Left hindlimb (tissue), 1 donor: ENCODE measurements at regions not wholly inside any gene's neighbourhood (a gene's known extent, or its start where the extent isn't known, plus 50 kb on each side); places are given as distances from the start of the nearest gene placed in this dataset.

ENCODE experiments used
- DNase-seq: peaks from one replicate; pipeline ENCODE4 v3.0.0-alpha.2; 2018

DNA sequence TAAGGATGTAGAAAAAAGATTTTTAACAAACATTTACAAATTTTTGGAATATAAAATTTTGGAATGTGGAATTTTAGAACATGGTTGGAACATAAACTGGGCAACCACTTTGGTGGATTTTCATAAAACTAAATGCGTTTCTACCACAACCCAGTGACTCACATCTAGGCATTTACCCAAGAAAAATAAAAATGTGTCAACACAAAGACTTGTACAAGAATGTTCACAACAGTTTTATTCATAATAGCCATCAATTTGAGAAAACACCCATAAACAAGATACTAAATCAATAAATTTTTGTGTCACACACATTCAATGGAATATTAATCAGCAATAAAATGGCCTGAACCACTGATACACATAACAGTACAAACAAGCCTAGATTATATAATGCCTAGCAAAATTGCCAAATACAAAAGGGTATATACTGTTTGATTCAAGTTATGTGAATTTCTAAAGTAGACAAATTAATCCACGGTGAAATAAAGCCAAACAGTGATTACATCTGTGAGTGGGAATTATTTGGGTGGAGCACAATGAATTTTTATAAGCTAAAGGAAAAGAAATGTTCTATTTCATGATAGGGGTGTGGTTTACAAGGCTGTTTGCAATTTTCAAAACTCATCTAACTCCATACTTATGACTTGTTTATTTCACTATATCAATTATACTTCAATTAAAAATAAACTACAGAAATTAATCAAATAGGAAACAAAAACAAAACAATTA, 415.2 kb upstream of the OR4E1 start:
- DNase-seq: no peak

DNA sequence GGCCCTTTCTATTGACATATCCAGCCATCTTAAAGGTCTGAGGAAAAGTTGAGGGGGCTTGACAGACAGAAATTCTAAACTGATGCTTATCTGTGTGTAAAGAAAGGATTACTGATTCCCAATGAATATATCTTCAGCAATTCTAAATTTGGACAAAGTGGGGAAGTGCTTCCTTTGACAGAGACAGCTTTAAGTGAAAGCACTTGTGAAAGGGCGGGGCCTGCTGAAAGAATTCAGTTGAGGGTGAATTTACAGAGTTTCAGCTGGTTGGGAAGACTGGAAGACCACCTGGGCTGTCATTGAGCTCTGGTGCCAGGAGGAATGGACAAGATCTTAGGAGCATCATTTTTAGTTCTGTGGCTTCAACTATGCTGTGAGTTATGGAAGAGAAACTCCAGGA, 412.5 kb upstream of the OR4E1 start:
- DNase-seq: no peak

DNA sequence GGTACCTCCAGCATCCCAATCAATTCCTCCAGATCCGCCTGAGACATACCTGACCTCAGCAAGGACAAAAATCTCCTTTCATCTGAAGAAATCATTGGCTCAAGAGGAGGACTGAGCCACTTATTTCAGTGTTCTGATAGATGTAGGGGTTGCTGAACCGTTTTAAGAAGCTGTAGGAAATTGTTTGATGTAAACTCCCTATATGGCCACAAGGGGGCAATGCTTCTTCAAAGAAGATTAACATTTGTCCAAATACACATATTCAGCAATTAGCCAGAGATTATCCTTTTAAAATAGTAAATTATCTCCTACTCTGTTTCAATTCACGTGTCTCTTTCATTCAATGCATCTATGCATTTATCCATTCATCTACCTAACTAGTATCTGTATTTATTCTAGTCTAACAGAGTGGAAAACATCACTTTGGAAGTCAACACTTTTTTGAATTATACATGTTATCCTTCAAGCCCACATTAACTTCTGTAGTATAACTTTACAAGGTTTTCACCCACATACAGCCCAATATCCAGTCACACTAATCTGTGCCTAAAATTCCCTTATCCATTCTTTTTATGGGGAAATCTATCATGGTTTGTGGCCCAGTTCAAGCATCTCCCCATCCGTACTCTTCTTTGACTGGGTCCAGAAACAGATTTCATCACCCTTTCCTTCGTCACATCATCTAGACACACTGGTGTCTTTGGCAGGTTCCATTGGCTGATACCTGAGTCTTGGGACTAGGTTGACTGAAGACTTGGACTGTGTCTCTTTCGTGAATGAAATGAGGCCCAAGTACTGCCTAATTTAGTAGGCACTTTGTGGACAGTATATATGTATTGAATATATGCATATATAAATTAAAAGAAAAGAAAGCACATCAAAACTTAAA, 411.0 kb upstream of the OR4E1 start:
- no peak for DNase-seq

DNA sequence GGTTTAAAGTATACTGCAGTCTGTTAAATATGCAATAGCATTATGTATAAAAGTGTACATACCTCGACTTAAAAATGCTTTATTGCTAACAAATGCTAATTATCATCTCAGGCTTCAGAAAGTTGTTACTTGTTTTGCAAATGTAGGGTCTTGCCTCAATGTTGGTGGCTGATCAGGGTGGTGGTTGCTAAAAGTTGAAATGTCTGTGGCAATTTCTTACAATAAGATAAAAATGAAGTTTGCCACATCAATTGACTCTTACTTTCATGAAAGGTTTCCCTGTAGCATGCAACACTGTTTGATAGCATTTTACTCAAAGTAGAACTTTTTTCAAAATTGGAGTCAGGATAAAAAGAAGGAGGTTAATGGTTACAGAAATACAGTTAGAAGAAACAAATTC, 407.7 kb upstream of the OR4E1 start:
- DNase-seq: no peak

DNA sequence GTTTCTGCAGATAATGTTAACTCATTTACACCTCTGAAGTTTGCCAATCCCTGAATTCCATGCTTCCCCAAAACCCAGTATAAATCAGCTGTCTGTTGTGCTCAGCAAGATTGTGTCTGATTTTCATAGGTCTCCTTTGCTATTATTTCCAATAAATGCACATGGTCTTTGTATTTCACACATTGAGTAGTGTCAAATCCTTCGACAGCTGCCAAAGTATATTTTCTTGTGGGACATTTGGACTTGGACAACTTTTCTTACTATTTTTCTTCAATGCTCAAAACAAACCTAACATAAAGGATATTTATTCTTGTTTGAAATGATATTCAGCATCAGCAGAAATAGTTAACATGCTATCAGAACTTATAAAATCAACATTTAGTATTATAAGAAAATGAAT, 406.1 kb upstream of the OR4E1 start:
- no peak for DNase-seq

DNA sequence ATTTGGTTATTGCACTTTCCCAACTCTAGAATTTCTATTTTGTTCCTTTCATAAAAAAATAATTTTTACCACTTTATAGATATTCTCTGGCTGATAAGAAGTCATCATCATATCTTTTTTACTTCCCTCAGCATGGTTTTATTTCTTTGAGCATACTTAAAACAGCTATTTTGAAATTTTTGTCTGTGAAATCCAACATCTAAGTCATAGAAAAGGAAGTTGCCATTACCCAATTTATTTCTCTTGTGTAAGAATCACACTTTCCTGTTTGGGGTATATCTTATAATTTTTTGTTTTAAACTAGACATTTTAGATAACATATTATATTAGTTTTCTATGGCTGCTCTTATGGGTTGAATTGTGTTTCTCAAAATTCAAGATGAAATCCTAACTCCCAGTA, 400.2 kb upstream of the OR4E1 start:
- no peak for DNase-seq

DNA sequence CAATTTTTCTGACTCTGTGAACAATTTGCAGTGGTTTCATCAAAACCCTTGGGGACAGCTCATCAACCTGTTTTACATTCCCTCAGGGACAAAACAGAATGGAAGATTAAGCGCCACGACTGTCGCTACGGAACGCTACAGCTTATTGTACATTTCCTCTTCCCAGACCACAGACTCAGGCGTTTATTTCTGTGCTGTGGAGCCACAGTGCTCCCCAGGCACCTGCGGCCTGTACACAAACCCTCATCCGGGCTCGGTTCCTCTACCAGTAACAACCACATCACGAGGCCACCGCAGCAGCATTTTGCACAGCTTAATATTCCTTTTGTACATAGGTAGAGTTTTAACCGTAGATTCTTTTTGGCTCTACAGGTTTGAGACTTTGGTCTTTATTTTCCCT, 397.4 kb upstream of the OR4E1 start:
- DNase-seq: no peak

DNA sequence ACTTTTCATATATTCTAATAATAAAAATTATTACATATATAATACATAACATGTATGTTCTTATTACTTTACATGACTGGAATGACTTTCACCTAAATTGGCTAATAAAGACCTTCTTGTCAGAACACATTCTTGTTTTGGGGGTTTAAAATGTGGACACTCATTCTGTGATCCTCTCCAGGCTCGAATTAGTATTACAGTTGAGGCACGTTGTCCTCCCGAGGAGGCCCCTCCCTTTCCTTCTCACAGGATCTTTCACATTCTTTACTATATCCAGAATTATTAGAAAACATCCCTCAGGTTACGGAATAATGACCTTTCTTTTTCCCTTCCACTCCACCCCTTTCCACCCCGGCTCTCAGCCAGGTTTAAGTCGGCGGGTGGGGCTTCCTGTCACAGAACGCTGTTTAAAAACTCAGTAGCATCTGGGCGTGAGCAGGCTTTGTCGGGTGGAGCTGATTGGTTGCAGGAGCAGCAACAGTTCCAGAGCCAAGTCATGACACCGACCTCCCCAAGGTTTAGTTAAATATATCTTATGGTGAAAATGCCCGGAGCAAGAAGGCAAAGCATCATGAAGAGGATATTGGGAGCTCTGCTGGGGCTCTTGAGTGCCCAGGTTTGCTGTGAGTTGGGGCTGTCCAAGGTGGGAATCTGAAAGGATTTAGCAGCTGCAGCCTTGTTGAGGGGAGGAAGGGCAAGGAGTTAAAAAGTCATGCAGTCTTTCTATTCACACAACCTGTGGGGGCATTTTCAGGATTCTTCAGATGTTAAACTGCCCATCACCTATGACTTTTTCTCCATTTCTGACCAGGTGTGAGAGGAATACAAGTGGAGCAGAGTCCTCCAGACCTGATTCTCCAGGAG, 396.7 kb upstream of the OR4E1 start:
- DNase-seq: no peak

DNA sequence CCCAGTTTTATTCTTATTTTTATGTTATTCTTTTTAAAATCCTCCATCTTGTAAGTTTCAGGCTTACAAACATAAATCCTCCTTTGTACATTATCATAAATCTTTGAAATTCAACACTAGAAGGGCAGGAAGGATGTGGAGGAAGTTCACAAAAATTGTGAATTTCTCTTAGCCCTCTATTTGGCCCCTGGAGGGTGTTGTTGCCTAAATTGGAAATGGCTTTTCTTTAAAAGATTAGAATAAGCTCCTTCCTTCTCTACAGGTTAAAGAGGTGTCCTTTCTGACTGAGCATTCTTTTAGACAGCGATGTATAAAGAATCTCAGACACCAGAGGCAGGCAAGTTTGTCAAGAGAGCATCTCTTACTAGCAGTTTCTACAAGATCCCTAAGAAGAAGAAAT, 391.7 kb upstream of the OR4E1 start:
- no peak for DNase-seq

DNA sequence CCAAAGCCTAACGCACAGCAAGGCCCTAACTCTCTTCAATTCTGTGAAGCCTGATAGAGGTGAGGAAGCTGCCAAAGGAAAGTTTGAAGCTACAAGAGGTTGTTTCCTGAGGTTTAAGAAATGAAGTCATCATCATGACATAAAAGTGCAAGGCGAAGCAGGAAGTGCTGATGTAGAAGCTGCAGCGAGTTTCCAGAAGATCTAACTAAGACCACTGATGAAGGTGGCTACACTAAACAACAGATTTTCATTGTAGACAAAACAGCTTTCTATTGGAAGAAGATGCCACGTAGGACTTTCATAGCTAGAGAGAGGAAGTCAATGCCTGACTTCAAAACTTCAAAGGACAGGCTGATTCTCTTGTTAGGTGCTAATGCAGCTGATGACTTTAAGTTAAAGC, 385.6 kb upstream of the OR4E1 start:
- no peak for DNase-seq

DNA sequence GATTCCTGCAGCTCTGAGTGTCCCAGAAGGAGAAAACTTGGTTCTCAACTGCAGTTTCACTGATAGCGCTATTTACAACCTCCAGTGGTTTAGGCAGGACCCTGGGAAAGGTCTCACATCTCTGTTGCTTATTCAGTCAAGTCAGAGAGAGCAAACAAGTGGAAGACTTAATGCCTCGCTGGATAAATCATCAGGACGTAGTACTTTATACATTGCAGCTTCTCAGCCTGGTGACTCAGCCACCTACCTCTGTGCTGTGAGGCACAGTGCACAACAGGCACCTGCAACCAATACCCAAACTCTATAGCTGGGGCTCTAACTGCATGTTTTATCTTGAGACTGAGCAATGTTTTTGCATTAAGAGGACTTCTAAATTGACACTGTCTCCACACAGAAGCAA, 379.2 kb upstream of the OR4E1 start:
- DNase-seq: no peak

DNA sequence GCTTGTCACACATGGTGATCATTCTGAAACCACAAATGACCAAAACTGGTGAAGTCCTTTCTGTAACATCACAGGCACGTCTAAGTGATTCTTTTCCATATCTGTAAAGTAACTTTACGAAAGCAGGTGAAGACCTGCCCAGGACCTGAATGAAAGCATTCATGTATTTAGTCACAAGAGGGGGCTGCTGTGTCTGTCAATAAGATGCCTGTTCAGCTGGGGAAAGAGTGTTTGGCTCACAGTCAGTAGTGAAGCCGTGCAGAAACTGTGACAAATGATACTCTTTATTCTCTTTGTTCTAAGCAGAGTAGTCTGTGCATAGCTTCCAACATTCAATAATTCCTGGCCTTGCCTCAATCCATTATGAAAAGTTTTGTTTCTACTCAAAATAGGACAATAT, 373.5 kb upstream of the OR4E1 start:
- no peak for DNase-seq

DNA sequence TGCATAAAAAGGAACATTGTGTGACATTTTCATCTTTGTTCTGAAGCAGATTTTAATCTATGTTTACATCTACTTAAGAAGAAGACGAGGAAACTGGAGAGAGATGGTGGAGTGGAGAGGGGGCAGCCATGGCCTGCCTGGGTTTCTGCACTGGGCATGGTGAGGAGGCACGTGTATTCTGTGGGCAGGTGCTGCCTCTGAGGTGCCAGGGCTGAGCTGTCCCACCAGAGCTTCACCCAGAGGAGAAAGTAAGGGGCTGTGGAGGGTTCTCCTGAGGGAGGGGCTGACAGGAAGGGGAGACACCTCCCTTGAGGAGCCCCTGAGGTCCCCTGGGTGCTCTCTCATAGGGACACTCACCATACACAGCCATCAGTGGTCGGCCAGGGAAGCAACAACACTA, 372.4 kb upstream of the OR4E1 start:
- no peak for DNase-seq

DNA sequence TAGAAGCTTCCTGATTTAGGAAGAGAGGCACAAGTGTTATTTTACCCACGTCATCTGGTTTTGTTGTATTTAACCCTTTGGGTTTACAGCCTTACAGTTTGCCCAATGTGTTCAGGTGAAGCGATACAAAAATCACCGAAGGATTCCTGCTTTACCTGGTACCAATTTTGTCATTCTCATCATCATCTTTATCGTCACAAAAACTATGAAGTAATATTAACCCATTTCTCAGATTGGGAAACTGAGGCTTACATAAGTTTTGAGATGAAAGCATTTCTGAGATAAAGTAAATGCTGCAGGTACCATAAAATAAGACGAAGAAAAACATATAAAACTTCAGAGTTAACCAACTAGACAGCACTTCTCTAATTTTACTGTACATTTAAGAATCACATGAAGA, 370.6 kb upstream of the OR4E1 start:
- no peak for DNase-seq

DNA sequence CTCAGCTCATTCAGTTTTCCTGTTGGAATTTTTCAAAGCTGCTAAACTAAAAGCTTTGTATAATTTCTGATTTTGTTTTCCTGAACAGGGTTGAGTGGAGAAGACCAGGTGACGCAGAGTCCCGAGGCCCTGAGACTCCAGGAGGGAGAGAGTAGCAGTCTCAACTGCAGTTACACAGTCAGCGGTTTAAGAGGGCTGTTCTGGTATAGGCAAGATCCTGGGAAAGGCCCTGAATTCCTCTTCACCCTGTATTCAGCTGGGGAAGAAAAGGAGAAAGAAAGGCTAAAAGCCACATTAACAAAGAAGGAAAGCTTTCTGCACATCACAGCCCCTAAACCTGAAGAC, 367.1 kb upstream of the OR4E1 start:
- no peak for DNase-seq

DNA sequence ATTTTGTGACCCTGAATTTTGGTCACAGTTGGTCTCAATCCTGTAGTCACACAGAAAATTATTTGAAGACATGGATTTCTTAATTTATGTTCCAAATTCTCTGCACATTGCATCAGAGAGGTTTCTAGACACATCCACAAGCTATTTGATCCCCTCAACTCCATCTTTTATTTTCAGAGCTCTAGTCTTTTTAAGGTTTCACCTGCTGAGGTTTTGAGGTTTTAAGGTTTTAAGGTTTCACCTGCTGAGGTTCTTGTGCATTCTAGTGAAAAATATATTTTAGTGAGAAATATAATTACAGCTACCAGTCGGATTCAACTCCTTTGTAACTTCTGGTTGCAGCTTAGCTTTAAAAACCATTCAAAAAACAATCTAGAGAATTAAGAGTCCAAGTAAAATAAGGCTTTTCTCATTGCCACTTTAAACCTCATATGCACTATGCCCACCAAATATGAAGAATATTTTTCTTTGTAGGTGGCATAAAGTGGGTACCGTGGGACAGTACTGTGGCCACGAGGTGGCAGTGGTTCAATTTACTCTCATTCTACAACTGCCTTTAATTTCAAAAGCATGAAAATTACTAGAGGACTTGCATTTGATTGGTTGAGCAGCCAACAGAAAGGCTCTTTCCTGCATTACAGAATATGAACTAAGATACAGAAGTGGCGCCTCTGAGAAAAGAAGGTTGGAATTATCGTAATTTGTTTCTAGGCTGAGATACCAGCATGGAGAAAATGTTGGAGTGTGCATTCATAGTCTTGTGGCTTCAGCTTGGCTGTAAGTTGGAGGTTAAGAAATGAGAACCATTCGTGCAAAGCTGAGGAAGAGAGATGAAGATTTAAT, 366.5 kb upstream of the OR4E1 start:
- no peak for DNase-seq

DNA sequence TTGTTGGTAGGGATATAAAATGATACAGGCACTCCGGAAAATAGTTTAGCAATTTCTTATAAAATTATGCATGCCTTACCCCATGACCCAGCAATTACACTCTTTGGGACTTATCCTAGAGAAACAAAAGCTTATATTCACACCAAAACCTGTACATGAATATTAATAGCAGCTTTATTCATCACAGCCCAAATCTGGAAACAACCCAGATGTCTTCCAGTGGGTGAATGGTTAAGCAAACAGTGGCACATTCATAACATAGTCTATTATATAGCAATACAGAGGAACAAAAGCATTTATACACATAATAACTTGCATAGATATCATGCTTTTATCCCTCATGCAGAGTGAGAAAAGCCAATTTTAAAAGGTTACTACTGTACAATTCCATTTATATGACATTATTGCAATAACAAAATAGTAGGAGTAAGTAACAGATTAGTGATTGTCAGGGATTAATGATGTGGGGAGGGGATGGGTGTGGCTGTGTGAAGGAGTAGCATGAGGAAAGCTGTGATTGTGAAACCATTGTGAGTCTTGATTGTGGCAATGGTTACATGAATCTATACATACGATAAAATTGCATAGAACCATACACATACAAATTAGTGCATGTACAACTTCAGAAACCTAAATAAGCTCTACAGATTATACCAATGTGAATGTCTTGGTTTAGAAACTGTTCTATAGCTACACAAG, 363.1 kb upstream of the OR4E1 start:
- no peak for DNase-seq

DNA sequence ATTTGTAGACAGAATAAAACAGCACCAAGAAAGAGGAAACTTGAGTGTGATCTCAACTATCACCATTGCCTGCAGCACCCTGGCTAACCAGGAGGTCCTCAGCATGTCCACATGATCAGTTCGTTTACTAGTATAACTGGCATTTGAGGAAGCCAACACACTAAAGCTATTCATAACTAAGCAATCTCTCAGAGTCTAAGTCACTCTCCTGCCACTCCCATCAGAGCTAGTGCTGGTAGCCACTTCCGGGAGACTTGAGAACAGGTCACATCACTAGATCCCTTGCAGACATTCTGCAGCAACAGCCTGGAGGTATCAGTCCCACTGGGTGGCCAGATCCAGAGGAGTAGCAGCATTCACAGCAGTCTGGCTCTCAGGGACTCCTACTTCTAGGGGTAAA, 352.9 kb upstream of the OR4E1 start:
- no peak for DNase-seq

DNA sequence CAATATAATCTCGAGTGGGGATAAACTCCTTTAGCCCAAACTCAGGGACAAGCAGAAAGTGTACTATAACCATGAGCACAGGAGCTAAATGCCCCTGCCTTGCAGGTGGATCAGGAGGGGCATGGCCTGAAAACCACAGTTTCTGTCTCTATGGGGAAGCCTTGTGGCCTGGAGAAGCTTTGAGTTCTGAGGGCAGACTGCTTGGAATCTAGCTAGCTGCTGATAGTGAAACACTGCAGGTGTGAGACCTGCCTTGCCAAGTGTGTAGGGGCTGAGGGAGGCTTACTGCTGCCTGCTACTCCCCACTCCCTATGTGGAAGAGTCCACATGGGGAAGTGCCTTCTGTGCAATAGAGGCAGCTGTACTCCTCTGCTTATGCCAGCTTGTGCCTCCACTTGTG, 352.3 kb upstream of the OR4E1 start:
- no peak for DNase-seq

DNA sequence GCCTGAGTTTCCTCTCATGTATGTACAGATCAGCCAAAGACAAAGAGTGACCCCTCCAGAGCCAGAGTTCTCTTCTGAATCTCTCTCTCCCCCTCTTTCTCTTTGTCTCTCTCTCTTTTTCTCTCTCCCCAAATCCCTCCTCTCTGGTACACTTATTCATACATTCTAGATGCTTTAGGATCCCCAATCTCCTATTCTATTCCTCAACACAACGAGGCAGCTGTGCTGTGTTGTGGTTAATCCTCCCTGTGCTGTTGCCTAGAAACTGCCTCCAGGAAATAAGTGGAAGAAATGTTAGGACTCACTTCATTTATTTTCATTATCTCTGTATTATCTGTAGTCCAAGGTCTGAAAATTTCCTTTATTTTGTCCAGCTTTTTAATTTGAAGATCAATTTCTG, 350.5 kb upstream of the OR4E1 start:
- no peak for DNase-seq

DNA sequence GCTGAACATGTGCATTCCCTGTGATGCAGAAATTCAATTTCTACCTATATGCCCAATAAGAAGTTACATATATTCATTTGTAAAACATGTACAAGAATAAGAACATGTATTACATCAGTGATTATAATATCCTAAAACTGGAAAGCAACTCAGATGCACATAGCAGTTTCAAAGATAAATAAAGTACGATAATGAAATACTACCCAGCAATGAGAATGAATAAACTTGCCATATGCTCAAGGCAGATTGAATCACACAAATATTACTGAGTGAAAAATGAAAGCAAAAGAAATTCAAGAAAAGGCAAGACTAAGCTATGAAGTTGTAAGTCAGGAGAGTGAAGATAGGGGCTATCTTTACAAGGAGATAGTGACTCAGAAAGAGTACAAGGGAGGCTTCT, 345.3 kb upstream of the OR4E1 start:
- DNase-seq: no peak

DNA sequence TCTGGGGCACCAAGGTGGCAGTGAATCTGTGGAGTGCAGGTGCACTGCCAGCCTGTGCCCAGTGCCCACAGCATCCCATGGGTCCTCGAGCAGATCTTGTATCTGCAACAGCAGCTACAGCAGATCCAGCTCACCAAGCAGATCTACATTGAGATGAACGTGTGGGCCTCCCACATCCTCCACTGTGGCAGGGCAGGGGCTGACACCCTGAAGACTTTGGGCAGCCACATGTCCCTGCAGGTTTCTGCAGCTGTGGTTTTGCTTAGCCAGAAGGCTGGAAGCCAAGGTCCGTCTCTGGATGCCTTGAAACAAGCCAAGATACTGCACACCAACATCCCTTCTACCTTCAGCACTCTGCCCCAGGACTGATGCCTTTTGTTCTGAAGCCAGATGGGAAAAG, 338.8 kb upstream of the OR4E1 start:
- no peak for DNase-seq
